NB4 (cell line): ENCODE measurements at regions not wholly inside any gene's neighbourhood (a gene's known extent, or its start where the extent isn't known, plus 50 kb on each side); places are given as distances from the start of the nearest gene placed in this dataset.
A peak's percentile ranks its signal among the peaks of the same experiment; 100 is the strongest.

Experiments
- DNase-seq: peaks from one replicate; pipeline ENCODE4 v3.0.0; 2010; ENCODE audit warnings: low read depth
- H3K4me3 ChIP-seq: one replicate; pipeline ENCODE4 v1.5.1; 2011; ENCODE audit warnings: mild to moderate bottlenecking, low read depth, low read length, moderate library complexity
- MAX ChIP-seq: IDR thresholded peaks from 2 replicates; pipeline ENCODE4 v1.6.1; 2011; ENCODE audit warnings: low read depth, low read length
- MYC ChIP-seq: IDR thresholded peaks from 2 replicates; pipeline ENCODE4 v1.6.1; 2011; ENCODE audit warnings: low read depth, low read length
- POLR2A ChIP-seq: IDR thresholded peaks from 2 replicates; pipeline ENCODE4 v1.6.1; 2011; ENCODE audit warnings: mild to moderate bottlenecking; ENCODE audit not compliant: insufficient read length; ENCODE audit errors: extremely low read depth
- TF ChIP-seq, protein P1 (sequence below): IDR thresholded peaks from one replicate; pipeline ENCODE4 v1.5.1; 2012; ENCODE audit warnings: low read depth, low read length

DNA sequence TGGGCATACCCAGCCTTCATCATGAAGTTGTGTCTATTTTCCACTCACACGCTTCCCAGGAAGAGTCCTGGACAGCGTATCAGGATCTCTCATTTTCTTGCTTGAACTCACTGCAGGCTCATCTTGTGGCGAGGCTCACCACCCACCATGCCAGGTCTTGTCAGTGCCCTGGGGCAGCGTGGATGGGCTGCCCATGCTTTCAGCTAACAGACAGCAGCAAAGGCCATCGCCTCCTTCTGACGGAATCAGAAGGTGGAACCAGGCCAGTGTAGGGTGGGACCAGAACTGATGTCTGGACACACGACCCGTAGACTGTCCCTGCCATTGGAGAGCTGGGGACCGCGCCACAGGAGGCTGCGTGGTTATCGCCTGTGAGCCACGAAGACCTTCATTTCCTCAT lies 169.4 kb downstream of the FOXL1 start:
- no peak for TF ChIP-seq MAX
- TF ChIP-seq, protein P1, sequence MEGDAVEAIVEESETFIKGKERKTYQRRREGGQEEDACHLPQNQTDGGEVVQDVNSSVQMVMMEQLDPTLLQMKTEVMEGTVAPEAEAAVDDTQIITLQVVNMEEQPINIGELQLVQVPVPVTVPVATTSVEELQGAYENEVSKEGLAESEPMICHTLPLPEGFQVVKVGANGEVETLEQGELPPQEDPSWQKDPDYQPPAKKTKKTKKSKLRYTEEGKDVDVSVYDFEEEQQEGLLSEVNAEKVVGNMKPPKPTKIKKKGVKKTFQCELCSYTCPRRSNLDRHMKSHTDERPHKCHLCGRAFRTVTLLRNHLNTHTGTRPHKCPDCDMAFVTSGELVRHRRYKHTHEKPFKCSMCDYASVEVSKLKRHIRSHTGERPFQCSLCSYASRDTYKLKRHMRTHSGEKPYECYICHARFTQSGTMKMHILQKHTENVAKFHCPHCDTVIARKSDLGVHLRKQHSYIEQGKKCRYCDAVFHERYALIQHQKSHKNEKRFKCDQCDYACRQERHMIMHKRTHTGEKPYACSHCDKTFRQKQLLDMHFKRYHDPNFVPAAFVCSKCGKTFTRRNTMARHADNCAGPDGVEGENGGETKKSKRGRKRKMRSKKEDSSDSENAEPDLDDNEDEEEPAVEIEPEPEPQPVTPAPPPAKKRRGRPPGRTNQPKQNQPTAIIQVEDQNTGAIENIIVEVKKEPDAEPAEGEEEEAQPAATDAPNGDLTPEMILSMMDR: no peak
- TF ChIP-seq POLR2A: no peak
- TF ChIP-seq MYC: no peak
- no peak overlapping the region for H3K4me3 ChIP-seq
- no peak for DNase-seq

- no peak for TF ChIP-seq POLR2A
- TF ChIP-seq MAX: no peak
- TF ChIP-seq, protein P1: no peak
- TF ChIP-seq MYC: no peak
- DNase-seq: no peak
- H3K4me3 ChIP-seq: no peak overlapping the region
These were observed 170.3 kb downstream of the FOXL1 start for GRCh38 chr16:86748652-86749051.

DNA sequence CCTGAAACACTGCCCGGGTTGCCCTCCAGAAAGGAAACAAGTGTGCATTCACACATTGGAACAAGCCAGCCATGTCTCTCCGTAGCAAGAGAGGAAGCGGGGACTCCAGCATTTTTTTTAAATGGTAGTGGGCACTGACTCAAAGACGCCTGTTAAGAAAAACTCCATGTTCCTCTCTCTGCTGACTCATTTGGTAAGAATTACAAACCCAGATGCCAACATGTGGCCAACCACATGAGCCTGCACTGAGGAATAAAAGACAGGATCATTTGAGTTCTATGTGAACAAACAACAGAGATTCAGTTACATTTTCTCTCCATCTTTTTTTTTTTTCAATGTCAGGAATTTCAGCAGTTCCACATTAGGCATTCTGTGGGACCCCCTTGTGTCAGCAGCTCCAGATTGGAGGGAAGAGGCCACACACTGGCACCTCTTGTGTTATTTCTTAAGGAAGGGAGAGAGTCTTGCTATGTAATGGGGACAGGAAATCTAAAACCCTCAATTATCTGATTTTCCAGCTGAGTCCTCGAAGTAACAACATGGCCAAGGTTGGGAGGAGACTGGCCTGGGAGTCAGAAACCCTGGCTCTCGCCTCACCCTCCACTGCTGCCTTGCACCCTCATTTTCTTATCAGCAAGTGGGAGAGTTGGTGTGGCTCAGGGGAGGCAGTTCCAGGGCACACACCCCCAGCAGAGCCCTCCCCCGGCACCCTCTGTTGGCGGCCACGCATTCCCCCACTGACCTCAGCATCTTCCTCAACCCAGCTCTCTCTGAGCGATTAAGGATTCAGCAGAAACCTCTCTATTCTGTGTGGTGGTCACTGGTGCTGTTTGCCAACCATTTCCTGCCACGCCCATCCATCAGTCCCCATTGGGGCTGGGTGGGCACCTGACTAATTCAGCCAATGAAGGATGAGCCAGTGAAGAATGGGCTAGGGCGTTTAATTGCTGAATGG lies 173.0 kb downstream of the FOXL1 start:
- DNase-seq: peak; percentile 27
- no peak overlapping the region for H3K4me3 ChIP-seq
- TF ChIP-seq POLR2A: no peak
- TF ChIP-seq MAX: no peak
- TF ChIP-seq, protein P1: no peak
- no peak for TF ChIP-seq MYC

DNA sequence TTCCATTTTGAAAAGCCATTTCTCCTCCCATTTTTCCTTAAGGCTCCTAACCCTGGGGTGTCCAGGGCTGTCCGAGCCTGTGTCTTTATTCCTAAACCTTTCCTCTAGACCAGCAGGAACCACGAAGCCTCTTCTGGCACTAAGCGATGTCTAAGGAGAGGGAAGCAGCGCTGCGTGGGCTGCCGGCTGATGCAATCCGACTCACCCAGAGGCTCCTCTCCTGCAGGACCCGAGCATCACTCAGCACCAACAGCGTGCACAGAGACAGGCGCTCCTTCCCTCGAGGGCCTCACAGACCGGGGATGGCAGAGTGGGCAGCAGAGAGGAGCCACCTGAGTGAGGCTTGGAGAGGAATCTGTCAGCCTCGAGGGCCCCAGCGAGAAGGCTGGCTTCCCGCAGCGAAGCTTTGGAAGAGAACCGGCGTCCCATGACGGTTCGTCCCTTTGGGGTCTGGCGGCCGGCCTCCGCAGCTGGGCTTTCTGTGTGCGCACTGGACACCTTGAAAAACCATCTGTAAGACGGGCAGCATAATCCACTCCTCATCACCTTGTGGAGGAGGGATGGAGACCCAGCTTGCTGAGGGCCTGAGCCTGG lies 174.3 kb downstream of the FOXL1 start:
- TF ChIP-seq MAX (no peak), POLR2A (no peak), MYC (no peak)
- TF ChIP-seq, protein P1: no peak
- peak; percentile 36 for DNase-seq

GRCh38 chr16:86753399-86753798 lies 175.1 kb downstream of the FOXL1 start:
- TF ChIP-seq POLR2A (no peak), MYC (no peak), MAX (no peak)
- H3K4me3 ChIP-seq: no peak overlapping the region
- DNase-seq: no peak

More for the DNA sequence above, 174.3 kb downstream of the FOXL1 start:
- H3K4me3 ChIP-seq: no peak overlapping the region

- no peak overlapping the region for H3K4me3 ChIP-seq
- TF ChIP-seq MAX (no peak), MYC (no peak), POLR2A (no peak)
- TF ChIP-seq, protein P1: no peak
- DNase-seq: no peak
These were observed 177.2 kb downstream of the FOXL1 start for GRCh38 chr16:86755571-86756006.
